Nephron progenitor cell (in vitro differentiated cells): ENCODE measurements at regions not wholly inside any gene's neighbourhood (a gene's known extent, or its start where the extent isn't known, plus 50 kb on each side); places are given as distances from the start of the nearest gene placed in this dataset.

ENCODE experiments used
- DNase-seq: peaks from one replicate; pipeline ENCODE4 v3.0.0; 2021
- H3K27ac Mint-ChIP-seq: 2 replicates; pipeline ENCODE4 v1.8.0; 2021; ENCODE audit warnings: mild to moderate bottlenecking, moderate library complexity, mixed read lengths
- H3K27me3 Mint-ChIP-seq: 2 replicates; pipeline ENCODE4 v1.8.0; 2021; ENCODE audit warnings: mild to moderate bottlenecking, low read depth, mixed read lengths; ENCODE audit not compliant: poor library complexity
- H3K36me3 Mint-ChIP-seq: 2 replicates; pipeline ENCODE4 v1.8.0; 2021; ENCODE audit warnings: low read depth, mixed read lengths
- H3K4me1 Mint-ChIP-seq: 2 replicates; pipeline ENCODE4 v1.8.0; 2021; ENCODE audit warnings: mixed read lengths
- H3K4me3 Mint-ChIP-seq: 2 replicates; pipeline ENCODE4 v1.8.0; 2021; ENCODE audit warnings: mild to moderate bottlenecking, moderate library complexity, mixed read lengths
- H3K9me3 Mint-ChIP-seq: 2 replicates; pipeline ENCODE4 v1.8.0; 2021; ENCODE audit warnings: mild to moderate bottlenecking, moderate library complexity, mixed read lengths
- CTCF ChIP-seq: fragments of 200-600 bp; sonication (generic); IDR thresholded peaks from 2 replicates; pipeline ENCODE4 v1.5.0; 2021; ENCODE audit warnings: antibody characterized with exemption

GRCh38 chr4:112905728-112906127 lies 143.7 kb upstream of the ANK2 start:
- Mint-ChIP-seq H3K4me1 (peaks cover 62% of the 10 kb centered on the region), H3K27me3 (no peaks in the 10 kb centered on the region), H3K9me3 (no peaks in the 10 kb centered on the region), H3K36me3 (peaks cover 16% of the 10 kb centered on the region), H3K4me3 (no peak overlapping the region), H3K27ac (no peak overlapping the region)
- DNase-seq: no peak
- TF ChIP-seq CTCF: no peak

GRCh38 chr4:112908511-112908910 lies 140.9 kb upstream of the ANK2 start:
- Mint-ChIP-seq H3K27me3 (no peaks in the 10 kb centered on the region), H3K4me3 (no peak overlapping the region), H3K4me1 (peaks cover 41% of the 10 kb centered on the region), H3K36me3 (peaks cover 16% of the 10 kb centered on the region), H3K27ac (no peak overlapping the region), H3K9me3 (no peaks in the 10 kb centered on the region)
- no peak for DNase-seq
- TF ChIP-seq CTCF: no peak

- Mint-ChIP-seq H3K27me3 (no peaks in the 10 kb centered on the region), H3K36me3 (peaks cover 9% of the 10 kb centered on the region), H3K27ac (peak overlapping the region; percentile 96), H3K4me3 (peak overlapping the region; percentile 73), H3K9me3 (no peaks in the 10 kb centered on the region), H3K4me1 (peaks cover 41% of the 10 kb centered on the region)
- TF ChIP-seq CTCF: no peak
- DNase-seq: peak; percentile 15
These were observed 139.2 kb upstream of the ANK2 start for GRCh38 chr4:112910109-112910736.

- Mint-ChIP-seq H3K4me3 (no peak overlapping the region), H3K27ac (no peak overlapping the region), H3K4me1 (no peaks in the 10 kb centered on the region), H3K27me3 (peaks cover 3% of the 10 kb centered on the region), H3K9me3 (no peaks in the 10 kb centered on the region), H3K36me3 (no peaks in the 10 kb centered on the region)
- no peak for DNase-seq
- no peak for TF ChIP-seq CTCF
These were observed 132.6 kb upstream of the ANK2 start for GRCh38 chr4:112916868-112917267.

DNA sequence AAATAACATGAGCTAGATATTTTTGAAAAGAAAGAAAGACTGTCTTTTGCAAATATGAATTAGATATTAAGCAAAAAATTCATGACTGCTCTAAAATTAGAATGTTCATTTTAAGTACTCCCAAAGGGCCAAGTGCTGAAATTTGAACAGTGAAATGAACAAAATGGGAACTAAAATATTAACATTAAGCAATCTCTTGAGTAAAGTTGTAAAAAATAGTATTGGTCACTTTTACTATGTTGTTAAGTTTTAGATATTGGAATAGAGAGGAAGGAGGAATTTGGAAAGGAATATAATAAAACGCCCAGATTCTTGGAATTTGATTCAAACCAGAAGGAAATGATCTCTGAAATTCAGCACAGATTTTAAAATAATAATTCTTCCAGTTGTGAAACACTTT lies 125.9 kb upstream of the ANK2 start:
- H3K36me3 Mint-ChIP-seq: no peaks in the 10 kb centered on the region
- DNase-seq: no peak
- no peak for TF ChIP-seq CTCF
- H3K4me3 Mint-ChIP-seq: no peak overlapping the region
- H3K27ac Mint-ChIP-seq: no peak overlapping the region
- peaks cover 18% of the 10 kb centered on the region for H3K4me1 Mint-ChIP-seq
- no peaks in the 10 kb centered on the region for H3K9me3 Mint-ChIP-seq
- H3K27me3 Mint-ChIP-seq: no peaks in the 10 kb centered on the region

GRCh38 chr4:112926819-112927218 lies 122.6 kb upstream of the ANK2 start:
- Mint-ChIP-seq H3K27me3 (no peaks in the 10 kb centered on the region), H3K4me1 (peaks cover 18% of the 10 kb centered on the region), H3K9me3 (peaks cover 4% of the 10 kb centered on the region), H3K36me3 (peaks cover 9% of the 10 kb centered on the region), H3K4me3 (no peak overlapping the region), H3K27ac (peak overlapping the region; percentile 27)
- TF ChIP-seq CTCF: no peak
- DNase-seq: no peak
